Cardiac fibroblast (primary cell): ENCODE measurements at regions not wholly inside any gene's neighbourhood (a gene's known extent, or its start where the extent isn't known, plus 50 kb on each side); places are given as distances from the start of the nearest gene placed in this dataset.

Source experiments
- DNase-seq, 2 donors: peaks; one replicate each; pipeline versions ENCODE4 v3.0.0 to v3.0.0-alpha.2; 2010; ENCODE audit warnings: low read depth in 2 of 2
- H3K4me3 ChIP-seq, 2 donors: replicated peaks in 1 of 2; 1 replicate in 1 of 2; 2 replicates in 1 of 2; pipeline ENCODE4 v1.5.1; 2011; ENCODE audit warnings: low read depth in 2 of 2, low read length in 2 of 2, mild to moderate bottlenecking in 2 of 2, moderate library complexity in 1 of 2
- CTCF ChIP-seq: IDR thresholded peaks from one replicate; pipeline ENCODE4 v1.5.1; 2011; ENCODE audit warnings: low read depth, mild to moderate bottlenecking, low read length, inconsistent platforms

GRCh38 chr22:49593509-49593908, 234.2 kb downstream of the BRD1 start:
- no peak for TF ChIP-seq CTCF
- DNase-seq = no peak
- no peak overlapping the region for H3K4me3 ChIP-seq

- TF ChIP-seq CTCF = no peak
- no peak for DNase-seq
- H3K4me3 ChIP-seq = no peak overlapping the region
Observed at GRCh38 chr22:49592780-49593501, 234.7 kb downstream of the BRD1 start.

- no peak overlapping the region for H3K4me3 ChIP-seq
- DNase-seq = no peak
- TF ChIP-seq CTCF = no peak
Observed at GRCh38 chr22:49590851-49591445, 236.7 kb downstream of the BRD1 start.

- DNase-seq = no peak
- no peak for TF ChIP-seq CTCF
- no peak overlapping the region for H3K4me3 ChIP-seq
Observed at GRCh38 chr22:49590381-49590780, 237.3 kb downstream of the BRD1 start.

GRCh38 chr22:49589811-49590210, 237.9 kb downstream of the BRD1 start:
- no peak for TF ChIP-seq CTCF
- H3K4me3 ChIP-seq = no peak overlapping the region
- no peak for DNase-seq

GRCh38 chr22:49589301-49589700, 238.4 kb downstream of the BRD1 start:
- no peak for DNase-seq
- H3K4me3 ChIP-seq = no peak overlapping the region
- TF ChIP-seq CTCF = no peak
